Transverse colon (tissue), 4 donors: ENCODE measurements at regions not wholly inside any gene's neighbourhood (a gene's known extent, or its start where the extent isn't known, plus 50 kb on each side); places are given as distances from the start of the nearest gene placed in this dataset.

ENCODE experiments used
- DNase-seq: peaks from one replicate; pipeline ENCODE4 v3.0.0-alpha.2; 2019
- H3K27ac ChIP-seq, 4 donors: fragments of 200-600 bp; sonication (generic); 2 replicates each; pipeline ENCODE4 v1.5.1; 2016 to 2018; ENCODE audit warnings: inconsistent platforms in 4 of 4
- H3K27me3 ChIP-seq: fragments of 200-600 bp; sonication (generic); 2 replicates; pipeline ENCODE4 v1.5.1; 2017; ENCODE audit warnings: inconsistent platforms
- H3K36me3 ChIP-seq, 4 donors: fragments of 200-600 bp; sonication (generic); 2 replicates each; pipeline ENCODE4 v1.5.1; 2017 to 2019; ENCODE audit warnings: inconsistent platforms in 4 of 4
- H3K4me1 ChIP-seq, 4 donors: fragments of 200-600 bp; sonication (generic); 2 replicates each; pipeline ENCODE4 v1.5.1; 2017 to 2020; ENCODE audit warnings: inconsistent platforms in 4 of 4
- H3K4me3 ChIP-seq, 4 donors: fragments of 200-600 bp; sonication (generic); 1 replicate in 1 of 4; 2 replicates in 3 of 4; pipeline versions ENCODE4 v1.5.1 to v1.6.1; 2017 to 2019; ENCODE audit warnings: inconsistent platforms in 4 of 4
- H3K9me3 ChIP-seq, 2 donors: fragments of 200-600 bp; sonication (generic); 2 replicates each; pipeline ENCODE4 v1.5.1; 2017 to 2019; ENCODE audit warnings: inconsistent platforms in 2 of 2
- EP300 ChIP-seq: sonication (generic); formaldehyde crosslinking; IDR thresholded peaks from one replicate; pipeline ENCODE4 v1.6.1; 2017; ENCODE audit warnings: antibody characterized with exemption, low read depth
- POLR2A ChIP-seq: fragments of 450-650 bp; IDR thresholded peaks from one replicate; pipeline ENCODE4 v1.6.1; 2016; ENCODE audit warnings: antibody characterized with exemption, mild to moderate bottlenecking, moderate library complexity
- POLR2AphosphoS5 ChIP-seq, 3 donors: sonication (generic); formaldehyde crosslinking; IDR thresholded peaks; one replicate each; pipeline ENCODE4 v1.6.1; 2016; ENCODE audit warnings: antibody characterized with exemption in 3 of 3
- WGBS, 2 donors: methylation state at CpG; one replicate each; pipeline ENCODE4 v1.1.5; 2018; ENCODE audit warnings: low coverage in 1 of 2; 5-methylcytosine and 5-hydroxymethylcytosine counted together
- in situ Hi-C, 4 donors: fragments of 200-750 bp; cut with MboI; loops; one replicate each; pipeline versions ENCODE4 v1.15.0 to v1.15.1; 2017; ENCODE audit warnings: low sequenced_read_pairs in 3 of 4, low pct_ligation_motif_present in 1 of 4, low pct_unique_long_range_greater_than_20kb in 1 of 4
- intact Hi-C: fragments of 100-400 bp; cut with DNase I; formaldehyde crosslinking; loops from one replicate; pipeline ENCODE4 v1.15.1; 2023; ENCODE audit warnings: low total_unique reads
- TF ChIP-seq, protein P1 (sequence below), 5 experiments: fragments of 200-600 bp in 3 of 5; fragments of 450-650 bp in 2 of 5; sonication (generic) in 3 of 5; IDR thresholded peaks; 1 replicate in 2 of 5; 2 replicates in 3 of 5; pipeline ENCODE4 v1.5.1; 2016 to 2017; ENCODE audit warnings: antibody characterized with exemption in 5 of 5, inconsistent platforms in 3 of 5, mild to moderate bottlenecking in 2 of 5, moderate library complexity in 1 of 5

DNA sequence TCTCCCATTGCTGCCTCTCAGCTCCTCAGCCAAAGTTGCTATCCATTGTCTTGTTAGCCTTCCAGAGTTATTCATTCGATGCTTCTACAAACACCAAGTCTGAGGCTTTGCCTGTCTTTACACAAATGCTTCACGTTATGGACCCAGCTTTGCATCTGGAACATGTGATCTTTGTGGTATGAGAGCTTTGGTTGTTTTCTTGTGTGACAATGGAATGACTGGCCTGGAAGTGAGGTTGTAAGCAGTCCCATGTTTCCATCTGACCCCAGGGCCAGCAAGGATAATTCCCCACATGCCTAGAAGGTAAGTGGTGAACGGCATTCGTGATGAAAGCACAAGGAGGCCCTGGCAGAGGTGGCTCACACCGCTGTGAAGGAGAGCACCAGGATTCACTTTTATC lies 866.7 kb upstream of the TMEM132C start:
- intact Hi-C loops (no loop called here), in situ Hi-C loops (no loop called here)
- DNase-seq = no peak
- 50 to 60% methylated on average over 2 to 5 of the region's 5 CpGs for WGBS, 2 donors
- Histone ChIP-seq H3K9me3 (no peaks in the 10 kb centered on the region), H3K36me3 (no peaks in the 10 kb centered on the region), H3K4me1 (no peaks in the 10 kb centered on the region), H3K27ac (no peak overlapping the region), H3K4me3 (no peak overlapping the region), H3K27me3 (no peaks in the 10 kb centered on the region)
- TF ChIP-seq, protein P1, sequence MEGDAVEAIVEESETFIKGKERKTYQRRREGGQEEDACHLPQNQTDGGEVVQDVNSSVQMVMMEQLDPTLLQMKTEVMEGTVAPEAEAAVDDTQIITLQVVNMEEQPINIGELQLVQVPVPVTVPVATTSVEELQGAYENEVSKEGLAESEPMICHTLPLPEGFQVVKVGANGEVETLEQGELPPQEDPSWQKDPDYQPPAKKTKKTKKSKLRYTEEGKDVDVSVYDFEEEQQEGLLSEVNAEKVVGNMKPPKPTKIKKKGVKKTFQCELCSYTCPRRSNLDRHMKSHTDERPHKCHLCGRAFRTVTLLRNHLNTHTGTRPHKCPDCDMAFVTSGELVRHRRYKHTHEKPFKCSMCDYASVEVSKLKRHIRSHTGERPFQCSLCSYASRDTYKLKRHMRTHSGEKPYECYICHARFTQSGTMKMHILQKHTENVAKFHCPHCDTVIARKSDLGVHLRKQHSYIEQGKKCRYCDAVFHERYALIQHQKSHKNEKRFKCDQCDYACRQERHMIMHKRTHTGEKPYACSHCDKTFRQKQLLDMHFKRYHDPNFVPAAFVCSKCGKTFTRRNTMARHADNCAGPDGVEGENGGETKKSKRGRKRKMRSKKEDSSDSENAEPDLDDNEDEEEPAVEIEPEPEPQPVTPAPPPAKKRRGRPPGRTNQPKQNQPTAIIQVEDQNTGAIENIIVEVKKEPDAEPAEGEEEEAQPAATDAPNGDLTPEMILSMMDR (IDR thresholded peaks at IDR 0.05) = no peak
- TF ChIP-seq POLR2AphosphoS5 (IDR thresholded peaks at IDR 0.05) = no peak
- no peak for TF ChIP-seq POLR2A
- no peak for TF ChIP-seq EP300

DNA sequence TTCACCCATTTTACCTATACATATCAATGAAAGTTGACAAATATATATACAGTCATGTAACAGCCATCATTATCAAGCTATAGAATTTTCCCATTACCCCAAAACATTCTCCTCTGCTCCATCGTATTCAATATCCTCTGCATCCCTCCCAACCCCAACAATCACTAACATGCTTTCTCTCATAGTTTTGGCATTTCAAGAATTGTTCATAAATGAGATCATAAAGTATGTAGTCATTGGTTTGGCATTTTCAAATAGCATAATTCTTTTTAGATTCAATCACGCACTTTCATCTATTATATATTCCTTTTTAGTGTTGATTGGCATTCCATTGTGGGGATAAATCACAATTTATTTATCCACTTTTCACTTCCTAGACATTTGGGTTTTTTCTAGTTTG lies 866.0 kb upstream of the TMEM132C start:
- in situ Hi-C loops = no loop called here
- WGBS, 2 donors = 80 to 94% methylated on average over 2 of the region's 2 CpGs

DNA sequence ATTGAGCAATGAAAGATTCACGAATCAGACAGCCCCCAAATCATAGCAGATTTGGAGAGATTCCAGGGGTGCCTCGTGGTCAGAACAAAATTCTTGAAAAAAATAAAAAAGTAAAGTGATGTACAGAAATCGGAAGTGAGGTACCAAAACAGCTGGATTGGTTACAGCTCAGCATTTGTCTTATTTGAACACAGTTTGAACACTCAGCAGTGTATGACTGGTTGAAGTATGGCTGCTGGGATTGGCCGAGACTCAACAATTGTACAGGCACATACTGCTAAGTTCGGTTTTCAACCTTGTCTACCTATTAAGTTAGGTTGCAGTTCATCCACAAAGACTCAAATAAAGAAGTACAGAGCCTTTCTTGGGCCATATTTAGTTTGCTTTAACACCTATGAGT lies 865.4 kb upstream of the TMEM132C start:
- no peak for DNase-seq
- Histone ChIP-seq H3K4me1 (no peaks in the 10 kb centered on the region), H3K4me3 (no peak overlapping the region), H3K9me3 (no peaks in the 10 kb centered on the region), H3K36me3 (no peaks in the 10 kb centered on the region), H3K27me3 (no peaks in the 10 kb centered on the region), H3K27ac (no peak overlapping the region)
- TF ChIP-seq POLR2AphosphoS5 (IDR thresholded peaks at IDR 0.05) (no peak), EP300 (no peak), POLR2A (no peak)
- TF ChIP-seq, protein P1 (IDR thresholded peaks at IDR 0.05) = no peak
- intact Hi-C loops = no loop called here
- 53 to 63% methylated on average over 5 of the region's 5 CpGs for WGBS, 2 donors
- in situ Hi-C loops = no loop called here

More for the DNA sequence above, 866.0 kb upstream of the TMEM132C start:
- no peak overlapping the region for H3K27ac ChIP-seq
- no peak overlapping the region for H3K4me3 ChIP-seq
- no peak for DNase-seq
- H3K9me3 ChIP-seq = no peaks in the 10 kb centered on the region
- H3K27me3 ChIP-seq = no peaks in the 10 kb centered on the region
- H3K4me1 ChIP-seq = no peaks in the 10 kb centered on the region
- TF ChIP-seq POLR2A (no peak), POLR2AphosphoS5 (IDR thresholded peaks at IDR 0.05) (no peak), EP300 (no peak)
- TF ChIP-seq, protein P1 (IDR thresholded peaks at IDR 0.05) = no peak
- intact Hi-C loops = no loop called here
- H3K36me3 ChIP-seq = no peaks in the 10 kb centered on the region

DNA sequence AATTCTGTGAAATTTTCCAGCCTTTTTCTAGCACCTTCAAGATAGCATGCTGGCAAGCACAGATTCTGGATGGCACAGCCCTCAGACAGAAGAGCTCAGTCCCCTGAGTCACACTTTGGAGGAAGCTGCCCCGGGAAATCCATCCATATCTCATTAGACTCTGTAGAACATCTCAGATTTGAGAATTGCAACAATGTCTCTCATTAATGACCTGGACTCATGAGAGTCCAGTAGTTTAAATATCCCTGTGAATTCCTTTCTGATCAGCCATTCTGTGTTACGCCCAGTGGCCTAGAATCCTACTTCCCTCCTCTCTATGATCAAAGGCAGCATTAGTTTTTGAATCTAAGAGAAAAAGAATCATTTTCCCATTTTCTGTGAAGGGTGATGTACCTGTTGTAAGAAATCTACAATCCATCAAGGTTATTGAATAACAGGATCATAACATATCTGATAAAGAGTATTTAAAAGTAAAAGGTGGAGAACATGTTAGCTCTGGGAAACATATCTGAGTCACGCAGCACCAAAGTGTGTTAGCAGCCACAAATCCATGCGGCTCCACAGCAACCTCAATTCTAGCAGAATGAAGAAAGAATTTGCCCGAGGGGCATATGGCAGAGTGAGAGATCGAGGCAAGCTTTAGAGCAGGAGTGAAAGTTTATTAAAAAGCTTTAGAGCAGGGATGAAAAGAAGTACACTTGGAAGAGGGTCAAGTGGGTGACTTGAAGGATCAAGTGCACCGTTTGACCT lies 855.6 kb upstream of the TMEM132C start:
- no peaks in the 10 kb centered on the region for H3K4me1 ChIP-seq
- no peaks in the 10 kb centered on the region for H3K36me3 ChIP-seq
- TF ChIP-seq POLR2AphosphoS5 (IDR thresholded peaks at IDR 0.05) (no peak), EP300 (no peak), POLR2A (no peak)
- TF ChIP-seq, protein P1 (IDR thresholded peaks at IDR 0.05) = no peak
- in situ Hi-C loops (no loop called here), intact Hi-C loops (no loop called here)
- H3K27ac ChIP-seq = no peak overlapping the region
- no peak for DNase-seq
- no peaks in the 10 kb centered on the region for H3K9me3 ChIP-seq
- WGBS, 2 donors = 81 to 93% methylated on average over 3 to 7 of the region's 7 CpGs
- H3K4me3 ChIP-seq = no peak overlapping the region
- H3K27me3 ChIP-seq = no peaks in the 10 kb centered on the region
